Lower leg skin (tissue), 4 donors: ENCODE measurements at regions not wholly inside any gene's neighbourhood (a gene's known extent, or its start where the extent isn't known, plus 50 kb on each side); places are given as distances from the start of the nearest gene placed in this dataset.

Experiments used
- DNase-seq, 2 donors: peaks; one replicate each; pipeline ENCODE4 v3.0.0-alpha.2; 2019; ENCODE audit warnings: low spot score in 2 of 2
- H3K4me3 ChIP-seq: fragments of 200-600 bp; sonication (generic); 2 replicates; pipeline ENCODE4 v1.5.1; 2017; ENCODE audit warnings: mild to moderate bottlenecking, low read depth; ENCODE audit not compliant: poor library complexity, severe bottlenecking
- POLR2A ChIP-seq, 2 donors: fragments of 450-650 bp; IDR thresholded peaks; one replicate each; pipeline ENCODE4 v1.6.1; 2016 to 2017; ENCODE audit warnings: antibody characterized with exemption in 2 of 2, mild to moderate bottlenecking in 1 of 2, moderate library complexity in 1 of 2
- WGBS, 2 donors: methylation state at CpG; one replicate each; pipeline ENCODE4 v1.1.5; 2018; 5-methylcytosine and 5-hydroxymethylcytosine counted together
- intact Hi-C: fragments of 100-400 bp; cut with DNase I; formaldehyde crosslinking; loops from one replicate; pipeline ENCODE4 v1.15.0; 2023; ENCODE audit warnings: low total_unique reads
- TF ChIP-seq, protein P1 (sequence below), 3 donors: fragments of 450-650 bp; IDR thresholded peaks; one replicate each; pipeline ENCODE4 v1.5.1; 2016; ENCODE audit warnings: antibody characterized with exemption in 3 of 3, mild to moderate bottlenecking in 3 of 3, moderate library complexity in 2 of 3

DNA sequence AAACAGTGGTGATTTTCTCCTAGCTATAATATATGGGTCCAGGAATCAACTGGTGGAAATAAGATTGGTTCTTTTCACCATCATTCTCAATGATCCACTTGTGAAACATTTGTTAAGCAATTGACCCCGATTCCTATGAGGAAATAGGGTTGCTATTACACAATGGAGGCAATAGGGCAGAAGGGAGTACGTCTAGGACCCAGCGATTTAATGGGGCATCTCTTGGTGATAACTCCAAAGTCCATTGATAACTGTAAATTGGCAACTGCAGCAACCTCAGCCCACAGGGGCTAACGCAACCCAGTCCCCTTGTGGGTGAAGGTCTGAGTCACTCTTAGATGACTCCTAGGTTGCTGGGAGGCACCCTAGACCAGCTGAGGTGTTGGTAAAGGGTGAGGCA, 62.5 kb upstream of the BARHL2 start:
- TF ChIP-seq, protein P1, sequence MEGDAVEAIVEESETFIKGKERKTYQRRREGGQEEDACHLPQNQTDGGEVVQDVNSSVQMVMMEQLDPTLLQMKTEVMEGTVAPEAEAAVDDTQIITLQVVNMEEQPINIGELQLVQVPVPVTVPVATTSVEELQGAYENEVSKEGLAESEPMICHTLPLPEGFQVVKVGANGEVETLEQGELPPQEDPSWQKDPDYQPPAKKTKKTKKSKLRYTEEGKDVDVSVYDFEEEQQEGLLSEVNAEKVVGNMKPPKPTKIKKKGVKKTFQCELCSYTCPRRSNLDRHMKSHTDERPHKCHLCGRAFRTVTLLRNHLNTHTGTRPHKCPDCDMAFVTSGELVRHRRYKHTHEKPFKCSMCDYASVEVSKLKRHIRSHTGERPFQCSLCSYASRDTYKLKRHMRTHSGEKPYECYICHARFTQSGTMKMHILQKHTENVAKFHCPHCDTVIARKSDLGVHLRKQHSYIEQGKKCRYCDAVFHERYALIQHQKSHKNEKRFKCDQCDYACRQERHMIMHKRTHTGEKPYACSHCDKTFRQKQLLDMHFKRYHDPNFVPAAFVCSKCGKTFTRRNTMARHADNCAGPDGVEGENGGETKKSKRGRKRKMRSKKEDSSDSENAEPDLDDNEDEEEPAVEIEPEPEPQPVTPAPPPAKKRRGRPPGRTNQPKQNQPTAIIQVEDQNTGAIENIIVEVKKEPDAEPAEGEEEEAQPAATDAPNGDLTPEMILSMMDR (IDR thresholded peaks at IDR 0.05): no peak
- TF ChIP-seq POLR2A (IDR thresholded peaks at IDR 0.05): no peak
- no peak overlapping the region for H3K4me3 ChIP-seq
- no peak for DNase-seq
- intact Hi-C loops: no loop called here
- whole genome bisulfite sequencing, 2 donors: 90 to 92% methylated on average over 4 of the region's 4 CpGs

DNA sequence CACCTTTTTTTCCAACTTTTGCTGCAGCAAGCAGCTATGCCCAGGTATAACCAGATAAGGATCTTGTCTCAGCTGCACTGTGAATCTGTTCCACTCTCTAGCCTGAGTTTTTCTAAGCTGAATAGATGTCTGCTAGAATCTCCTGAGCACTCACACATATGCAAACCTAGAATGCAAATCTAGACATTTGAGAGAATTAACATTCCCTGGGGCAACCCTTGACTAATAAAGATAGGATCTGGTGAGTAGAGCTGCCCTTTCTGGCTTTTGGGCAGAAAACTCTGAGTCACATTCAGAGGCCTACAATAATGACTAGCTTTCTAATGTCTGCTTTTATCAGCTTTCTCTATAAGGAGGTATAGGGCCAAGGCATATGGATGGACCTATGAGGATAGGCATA, 61.4 kb upstream of the BARHL2 start:
- intact Hi-C loops: no loop called here
- H3K4me3 ChIP-seq: no peak overlapping the region
- no peak for DNase-seq
- TF ChIP-seq, protein P1 (IDR thresholded peaks at IDR 0.05): no peak

DNA sequence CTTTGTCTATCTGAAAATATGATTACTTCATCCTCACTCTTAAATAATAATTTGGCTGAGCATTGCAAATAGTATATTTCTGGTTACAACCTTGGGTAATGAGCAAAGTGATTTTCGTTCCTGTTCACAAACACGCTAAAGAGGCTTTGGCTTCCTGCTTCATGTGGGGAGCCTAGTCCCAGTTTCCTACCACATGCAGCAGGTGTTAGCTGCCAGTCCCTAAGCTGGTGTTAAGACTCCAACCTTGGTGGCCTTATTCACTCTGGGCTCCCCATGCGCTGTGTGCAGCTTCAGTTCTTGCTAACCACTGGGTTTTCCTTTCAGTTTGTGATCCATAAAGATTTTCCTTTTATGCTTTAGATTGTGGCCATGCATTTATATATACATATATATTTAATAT, 56.7 kb upstream of the BARHL2 start:
- no peak for DNase-seq
- intact Hi-C loops: no loop called here
- WGBS, 2 donors: 90 to 91% methylated on average over 3 of the region's 3 CpGs
- no peak overlapping the region for H3K4me3 ChIP-seq
- TF ChIP-seq POLR2A (IDR thresholded peaks at IDR 0.05): no peak
- TF ChIP-seq, protein P1 (IDR thresholded peaks at IDR 0.05): no peak

DNA sequence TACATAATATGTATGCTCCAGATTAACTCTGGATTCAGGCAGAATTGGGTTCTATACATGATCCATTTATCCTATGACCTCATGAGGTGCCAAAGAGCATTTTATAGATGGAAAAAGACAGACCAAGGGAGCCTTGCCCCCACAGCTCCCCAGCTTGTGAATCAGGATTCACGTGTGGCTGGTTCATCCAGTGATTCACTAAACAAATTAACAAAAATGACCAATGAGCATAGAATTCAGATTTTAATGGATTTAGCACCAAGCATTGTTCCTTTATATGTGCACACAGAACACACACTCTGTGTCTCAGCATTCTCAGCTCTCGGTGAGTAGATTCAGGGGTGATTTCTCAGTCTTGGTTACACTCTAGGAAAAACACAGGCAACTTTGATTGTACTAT, 51.7 kb upstream of the BARHL2 start:
- DNase-seq: no peak
- intact Hi-C loops: no loop called here
- H3K4me3 ChIP-seq: no peak overlapping the region
- TF ChIP-seq, protein P1 (IDR thresholded peaks at IDR 0.05): no peak
- TF ChIP-seq POLR2A (IDR thresholded peaks at IDR 0.05): no peak
- WGBS, 2 donors: 75 to 84% methylated on average over 2 of the region's 2 CpGs

DNA sequence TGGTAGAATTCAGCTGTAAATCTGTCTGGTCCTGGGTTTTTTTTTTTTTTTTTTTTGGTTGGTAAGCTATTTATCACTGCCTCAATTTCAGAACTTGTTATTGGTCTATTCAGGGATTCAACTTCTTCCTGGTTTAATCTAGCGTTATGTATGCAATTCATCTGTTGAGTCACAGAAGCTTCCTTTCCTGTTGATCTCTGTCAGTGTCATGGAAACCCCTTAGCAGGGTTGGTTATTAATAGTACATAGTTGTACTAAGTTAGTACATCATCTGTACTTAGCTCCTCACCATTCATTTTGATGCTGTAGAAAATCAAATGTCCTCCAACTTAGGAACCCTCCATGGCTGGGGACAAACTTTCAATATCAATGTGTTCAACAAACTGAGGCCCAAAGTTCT, 51.0 kb upstream of the BARHL2 start:
- intact Hi-C loops: no loop called here
- WGBS, 2 donors: 40 to 48% methylated on average over 1 of the region's 1 CpG
- DNase-seq: no peak
- TF ChIP-seq, protein P1 (IDR thresholded peaks at IDR 0.05): no peak
- TF ChIP-seq POLR2A (IDR thresholded peaks at IDR 0.05): no peak
- no peak overlapping the region for H3K4me3 ChIP-seq
